Body of pancreas (tissue), 4 donors: ENCODE measurements at regions not wholly inside any gene's neighbourhood (a gene's known extent, or its start where the extent isn't known, plus 50 kb on each side); places are given as distances from the start of the nearest gene placed in this dataset.

Source experiments
- ATAC-seq: fragments of 150-250 bp; one replicate; pipeline ENCODE4 v1.9.1; 2016
- DNase-seq, 4 donors: peaks; one replicate each; pipeline ENCODE4 v3.0.0-alpha.2; 2019
- H3K27ac ChIP-seq, 4 donors: fragments of 200-600 bp; sonication (generic); 1 replicate in 3 of 4; 2 replicates in 1 of 4; pipeline versions ENCODE4 v1.5.1 to v1.6.1; 2016 to 2019; ENCODE audit warnings: mild to moderate bottlenecking in 1 of 4, mixed read lengths in 1 of 4, moderate library complexity in 1 of 4
- H3K27me3 ChIP-seq, 2 donors: fragments of 200-600 bp; sonication (generic); one replicate each; pipeline ENCODE4 v1.6.0; 2016; ENCODE audit warnings: mild to moderate bottlenecking in 1 of 2
- H3K36me3 ChIP-seq, 2 donors: fragments of 200-600 bp; sonication (generic); replicated peaks in 1 of 2; 2 replicates each; pipeline ENCODE4 v1.5.1; 2016; ENCODE audit warnings: low read depth in 2 of 2; ENCODE audit not compliant: insufficient read depth in 1 of 2
- H3K4me1 ChIP-seq: fragments of 200-600 bp; sonication (generic); one replicate; pipeline ENCODE4 v1.6.0; 2016
- H3K4me3 ChIP-seq, 2 donors: fragments of 200-600 bp; sonication (generic); 1 replicate in 1 of 2; 2 replicates in 1 of 2; pipeline ENCODE4 v1.5.1; 2016 to 2019
- H3K9me3 ChIP-seq, 3 donors: fragments of 200-600 bp; sonication (generic); 1 replicate in 2 of 3; 2 replicates in 1 of 3; pipeline ENCODE4 v1.5.1; 2016
- CTCF ChIP-seq, 7 experiments: fragments of 450-650 bp in 4 of 7; fragments of 200-600 bp in 3 of 7; sonication (generic) in 3 of 7; IDR thresholded peaks; one replicate each; pipeline ENCODE4 v1.5.1; 2016 to 2019; ENCODE audit warnings: antibody characterized with exemption in 7 of 7
- POLR2A ChIP-seq, 3 donors: fragments of 450-650 bp; IDR thresholded peaks; one replicate each; pipeline ENCODE4 v1.6.1; 2016; ENCODE audit warnings: antibody characterized with exemption in 3 of 3, mild to moderate bottlenecking in 2 of 3
- WGBS, 2 donors: methylation state at CpG; one replicate each; pipeline ENCODE4 v1.1.5; 2017; 5-methylcytosine and 5-hydroxymethylcytosine counted together
- intact Hi-C: fragments of 100-400 bp; cut with DNase I; formaldehyde crosslinking; loops from one replicate; pipeline ENCODE4 v1.15.1; 2023

- no peak overlapping the region for H3K4me3 ChIP-seq
- H3K27ac ChIP-seq = no peak overlapping the region
- no peak for DNase-seq
- H3K36me3 ChIP-seq = no peaks in the 10 kb centered on the region
- intact Hi-C loops = no loop called here
- H3K4me1 ChIP-seq = no peaks in the 10 kb centered on the region
- TF ChIP-seq CTCF (IDR thresholded peaks at IDR 0.05) (no peak), POLR2A (IDR thresholded peaks at IDR 0.05) (no peak)
- ATAC-seq = no peak
- no peaks in the 10 kb centered on the region for H3K27me3 ChIP-seq
- no peaks in the 10 kb centered on the region for H3K9me3 ChIP-seq
These were observed 225.7 kb upstream of the AJAP1 start for GRCh38 chr1:4428711-4429110.

- no peak overlapping the region for H3K27ac ChIP-seq
- no peaks in the 10 kb centered on the region for H3K27me3 ChIP-seq
- ATAC-seq (no peak), DNase-seq (no peak)
- no peak overlapping the region for H3K4me3 ChIP-seq
- no peaks in the 10 kb centered on the region for H3K4me1 ChIP-seq
- intact Hi-C loops = no loop called here
- 68 to 70% methylated on average over 9 to 10 of the region's 10 CpGs for WGBS, 2 donors
- no peaks in the 10 kb centered on the region for H3K9me3 ChIP-seq
- H3K36me3 ChIP-seq = no peaks in the 10 kb centered on the region
- TF ChIP-seq POLR2A (IDR thresholded peaks at IDR 0.05) = no peak
- no peak for TF ChIP-seq CTCF (IDR thresholded peaks at IDR 0.05)
These were observed 223.7 kb upstream of the AJAP1 start for GRCh38 chr1:4430406-4431365.

- intact Hi-C loops = no loop called here
- ATAC-seq = no peak
- Histone ChIP-seq H3K4me3 (no peak overlapping the region), H3K27me3 (no peaks in the 10 kb centered on the region), H3K9me3 (no peaks in the 10 kb centered on the region), H3K4me1 (no peaks in the 10 kb centered on the region), H3K27ac (no peak overlapping the region), H3K36me3 (no peaks in the 10 kb centered on the region)
- no peak for DNase-seq
- TF ChIP-seq POLR2A (IDR thresholded peaks at IDR 0.05) (no peak), CTCF (IDR thresholded peaks at IDR 0.05) (no peak)
- WGBS, 2 donors = 58 to 64% methylated on average over 6 of the region's 6 CpGs
These were observed 222.9 kb upstream of the AJAP1 start for GRCh38 chr1:4431491-4431890.

- H3K4me3 ChIP-seq = no peak overlapping the region
- H3K36me3 ChIP-seq = no peaks in the 10 kb centered on the region
- intact Hi-C loops = no loop called here
- no peaks in the 10 kb centered on the region for H3K27me3 ChIP-seq
- no peak overlapping the region for H3K27ac ChIP-seq
- no peak for TF ChIP-seq CTCF (IDR thresholded peaks at IDR 0.05)
- TF ChIP-seq POLR2A (IDR thresholded peaks at IDR 0.05) = no peak
- no peak for ATAC-seq
- no peaks in the 10 kb centered on the region for H3K4me1 ChIP-seq
- no peaks in the 10 kb centered on the region for H3K9me3 ChIP-seq
- no peak for DNase-seq
- WGBS, 2 donors = 80 to 88% methylated on average over 7 of the region's 7 CpGs
These were observed 221.3 kb upstream of the AJAP1 start for GRCh38 chr1:4433075-4433474.

- intact Hi-C loops = no loop called here
- no peak for DNase-seq
- Histone ChIP-seq H3K27me3 (no peaks in the 10 kb centered on the region), H3K4me1 (no peaks in the 10 kb centered on the region), H3K36me3 (no peaks in the 10 kb centered on the region), H3K9me3 (no peaks in the 10 kb centered on the region), H3K27ac (no peak overlapping the region), H3K4me3 (no peak overlapping the region)
- ATAC-seq = no peak
- TF ChIP-seq POLR2A (IDR thresholded peaks at IDR 0.05) (no peak), CTCF (IDR thresholded peaks at IDR 0.05) (no peak)
- WGBS, 2 donors = 56 to 58% methylated on average over 5 of the region's 5 CpGs
These were observed 210.3 kb upstream of the AJAP1 start for GRCh38 chr1:4444086-4444485.
